CD4-positive, alpha-beta T cell treated with Interleukin-21 for 1 hour (primary cell): ENCODE measurements at regions not wholly inside any gene's neighbourhood (a gene's known extent, or its start where the extent isn't known, plus 50 kb on each side); places are given as distances from the start of the nearest gene placed in this dataset.

Experiments
- DNase-seq: peaks from one replicate; pipeline ENCODE4 v3.0.0-alpha.2; 2020

DNA sequence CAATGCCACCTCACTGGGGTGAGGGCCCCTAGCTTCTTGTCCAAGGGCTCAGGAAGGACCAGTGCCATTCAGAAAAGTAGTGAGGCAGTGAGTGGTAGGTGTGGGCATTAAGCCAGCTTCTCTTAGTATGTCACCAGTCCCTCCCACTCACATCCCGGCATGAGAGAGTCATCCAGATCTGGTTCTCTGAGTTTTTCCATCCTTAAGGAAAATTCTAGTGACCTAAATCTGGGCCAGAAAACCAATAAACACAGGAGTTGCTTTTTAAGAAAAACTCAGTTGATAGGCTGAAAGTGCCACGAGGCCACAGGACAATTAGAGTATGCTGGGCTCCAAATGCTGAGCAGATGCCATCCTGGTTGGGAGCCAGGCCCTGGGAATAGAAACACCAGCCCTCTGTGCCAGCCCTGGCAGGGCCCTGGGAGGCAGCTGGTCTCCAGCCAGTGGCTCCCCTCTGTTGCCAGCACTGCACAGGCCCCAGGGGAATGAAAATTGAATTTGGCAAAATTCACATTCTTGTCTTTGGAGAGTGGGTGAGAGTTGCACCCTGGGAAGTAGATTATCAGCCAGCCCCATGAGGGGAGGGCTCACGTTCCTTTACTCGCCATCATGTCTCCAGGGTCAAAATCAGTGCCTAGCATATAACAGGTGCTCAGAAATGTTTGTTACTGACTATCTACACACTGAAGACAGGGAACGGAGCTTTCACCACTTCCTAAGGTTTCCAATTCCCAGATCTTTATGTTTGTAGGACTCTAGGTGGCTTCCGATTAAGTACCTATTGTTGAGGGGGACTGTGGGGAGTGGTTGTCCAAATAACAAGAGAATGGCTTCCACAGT is 52.8 kb downstream of the FAM43A start:
- DNase-seq: no peak

DNA sequence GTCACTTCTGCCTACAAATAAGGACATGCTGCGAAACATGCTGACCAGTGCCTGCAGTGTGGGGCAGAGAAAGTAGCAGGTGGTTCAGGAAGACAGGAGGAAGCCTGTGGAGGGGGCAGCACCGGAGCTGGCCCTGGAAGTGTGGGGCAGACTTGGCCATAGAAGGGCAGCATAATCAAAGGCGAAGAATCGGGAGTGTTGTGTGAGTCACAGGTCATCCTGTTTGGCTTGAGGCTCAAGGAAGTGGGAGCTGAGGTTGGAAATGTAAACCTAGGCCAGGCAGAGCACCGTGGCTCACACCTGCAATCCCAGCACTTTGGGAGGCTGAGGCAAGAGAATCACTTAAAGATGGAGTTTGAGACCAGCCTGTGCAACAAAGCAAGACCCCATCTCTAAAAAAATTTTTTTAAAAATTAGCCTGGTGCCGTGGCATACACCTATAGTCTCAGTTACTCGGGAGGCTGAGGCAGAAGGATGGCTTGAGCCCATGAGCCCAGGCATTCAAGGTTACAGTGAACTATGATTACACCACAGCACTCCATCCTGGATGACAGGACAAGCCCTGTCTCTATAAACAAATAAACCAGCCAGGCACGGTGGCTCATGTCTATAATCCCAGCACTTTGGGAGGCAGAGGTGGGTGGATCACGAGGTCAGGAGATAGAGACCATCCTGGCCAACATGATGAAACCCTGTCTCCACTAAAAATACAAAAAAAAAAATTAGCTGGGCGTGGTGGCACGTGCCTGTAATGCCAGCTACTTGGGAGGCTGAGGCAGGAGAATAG is 54.0 kb downstream of the FAM43A start:
- DNase-seq: no peak

GRCh38 chr3:194740859-194741491 is 55.3 kb downstream of the FAM43A start:
- no peak for DNase-seq

GRCh38 chr3:194741916-194742315 is 56.2 kb downstream of the FAM43A start:
- no peak for DNase-seq

- no peak for DNase-seq
These were observed 59.1 kb downstream of the FAM43A start for GRCh38 chr3:194744826-194745225.

DNA sequence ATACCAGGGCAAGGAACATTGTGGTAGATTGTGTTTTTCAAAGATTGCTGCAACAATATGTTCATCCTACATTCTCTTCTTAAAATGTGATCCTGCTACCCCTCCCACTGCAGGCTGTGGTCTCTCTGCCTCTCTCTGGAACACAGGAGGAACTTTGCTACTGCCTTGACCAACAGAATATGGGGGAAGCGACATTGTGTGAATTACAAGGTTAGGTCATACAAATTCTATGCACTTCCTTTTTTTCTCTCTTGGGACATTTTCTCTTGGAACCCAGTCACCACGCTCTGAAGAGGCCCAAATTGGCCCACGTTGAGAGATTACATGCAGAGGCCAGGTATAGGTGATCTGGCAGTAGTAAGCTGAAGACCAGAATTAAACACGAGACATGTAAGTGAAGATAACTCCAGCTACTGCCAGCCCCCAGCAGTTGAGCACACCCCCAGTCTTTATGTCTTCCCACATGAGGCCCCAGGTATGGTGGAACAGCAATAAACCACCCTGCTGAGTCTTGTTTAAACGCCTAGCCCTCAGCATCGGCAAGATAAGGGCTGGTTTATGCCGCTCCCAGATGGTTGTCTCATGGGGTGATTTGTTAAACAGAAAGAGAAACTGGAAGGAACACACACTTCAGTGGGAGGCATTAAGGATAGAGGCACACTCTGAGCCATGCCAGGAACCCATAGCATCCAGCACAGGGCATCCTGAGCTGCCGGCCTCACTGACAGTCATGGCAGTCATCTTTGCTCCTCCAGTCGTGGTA is 59.9 kb downstream of the FAM43A start:
- no peak for DNase-seq

- DNase-seq: no peak
These were observed 62.5 kb downstream of the FAM43A start for GRCh38 chr3:194748225-194748624.

- DNase-seq: no peak
These were observed 64.2 kb downstream of the FAM43A start for GRCh38 chr3:194749631-194750490.

- no peak for DNase-seq
These were observed 64.8 kb downstream of the FAM43A start for GRCh38 chr3:194750491-194750828.

- DNase-seq: no peak
These were observed 70.2 kb downstream of the FAM43A start for GRCh38 chr3:194755671-194756459.

- DNase-seq: no peak
These were observed 70.7 kb downstream of the FAM43A start for GRCh38 chr3:194756460-194756779.

DNA sequence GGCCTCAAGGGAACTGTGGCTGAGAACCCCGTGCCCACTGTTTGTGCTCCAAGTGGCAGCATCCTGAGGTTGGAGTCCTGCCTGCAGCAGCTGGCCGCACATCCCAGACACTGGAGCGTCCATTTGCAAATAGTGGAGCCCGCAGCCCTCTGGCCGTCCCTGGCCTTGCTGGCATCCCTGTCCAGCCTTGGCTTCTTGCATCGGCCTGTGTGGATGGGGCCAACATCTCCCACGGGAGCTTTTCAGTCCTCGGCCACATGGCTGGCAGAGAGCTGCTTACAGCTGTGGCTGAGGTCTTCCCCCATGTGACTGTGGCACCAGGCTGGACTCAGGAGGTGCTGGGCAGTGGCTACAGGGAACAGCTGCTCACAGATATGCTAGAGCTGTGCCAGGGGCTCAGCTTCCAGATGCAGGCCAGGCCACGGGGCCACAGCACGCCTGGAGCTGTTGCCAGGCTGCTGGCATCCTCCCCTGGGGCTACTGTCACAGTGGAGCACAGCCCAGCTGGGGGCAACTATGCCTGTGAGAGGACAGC is 71.2 kb downstream of the FAM43A start:
- DNase-seq: no peak

GRCh38 chr3:194757647-194758061 is 72.0 kb downstream of the FAM43A start:
- no peak for DNase-seq

DNA sequence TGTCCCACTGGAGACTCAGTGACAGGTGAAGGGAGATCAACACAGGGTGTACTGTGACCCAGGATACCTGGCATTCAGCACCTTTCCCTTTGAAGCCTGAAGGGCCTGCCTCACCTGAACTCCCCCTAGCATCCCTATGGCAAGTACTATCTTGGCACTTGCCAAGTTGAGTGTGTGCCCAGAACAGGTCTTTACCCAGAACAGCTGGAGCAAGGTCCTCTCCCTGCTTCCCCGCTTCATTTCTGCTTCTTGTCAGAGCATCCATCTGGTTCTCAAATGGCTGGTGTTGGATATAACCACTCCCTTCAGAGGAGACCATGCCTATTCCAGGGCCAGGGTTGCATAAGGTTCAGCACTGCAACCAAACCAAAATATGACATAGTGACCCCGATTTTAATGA is 73.0 kb downstream of the FAM43A start:
- no peak for DNase-seq

GRCh38 chr3:194760494-194761137 is 74.9 kb downstream of the FAM43A start:
- no peak for DNase-seq

GRCh38 chr3:194761384-194761783 is 75.7 kb downstream of the FAM43A start:
- no peak for DNase-seq

DNA sequence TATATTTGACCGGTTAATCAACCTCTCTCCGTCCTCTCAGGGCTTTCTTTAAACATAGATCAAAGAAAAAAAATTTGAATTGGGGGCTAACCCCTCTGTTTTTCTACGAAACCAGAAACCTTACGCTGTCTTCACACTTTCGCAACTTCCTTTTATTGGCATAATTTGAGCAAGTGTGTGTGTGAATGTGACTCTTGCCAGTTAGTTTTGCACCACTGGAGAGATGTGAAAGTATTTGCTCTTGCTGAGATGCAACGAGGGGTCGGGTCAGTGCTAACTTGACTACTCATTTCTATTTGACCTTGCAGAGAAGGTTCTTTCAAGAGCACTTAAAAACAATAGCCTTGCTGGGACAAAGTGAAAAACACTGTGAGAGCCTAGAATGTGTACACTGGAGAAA is 81.2 kb downstream of the FAM43A start:
- DNase-seq: no peak

DNA sequence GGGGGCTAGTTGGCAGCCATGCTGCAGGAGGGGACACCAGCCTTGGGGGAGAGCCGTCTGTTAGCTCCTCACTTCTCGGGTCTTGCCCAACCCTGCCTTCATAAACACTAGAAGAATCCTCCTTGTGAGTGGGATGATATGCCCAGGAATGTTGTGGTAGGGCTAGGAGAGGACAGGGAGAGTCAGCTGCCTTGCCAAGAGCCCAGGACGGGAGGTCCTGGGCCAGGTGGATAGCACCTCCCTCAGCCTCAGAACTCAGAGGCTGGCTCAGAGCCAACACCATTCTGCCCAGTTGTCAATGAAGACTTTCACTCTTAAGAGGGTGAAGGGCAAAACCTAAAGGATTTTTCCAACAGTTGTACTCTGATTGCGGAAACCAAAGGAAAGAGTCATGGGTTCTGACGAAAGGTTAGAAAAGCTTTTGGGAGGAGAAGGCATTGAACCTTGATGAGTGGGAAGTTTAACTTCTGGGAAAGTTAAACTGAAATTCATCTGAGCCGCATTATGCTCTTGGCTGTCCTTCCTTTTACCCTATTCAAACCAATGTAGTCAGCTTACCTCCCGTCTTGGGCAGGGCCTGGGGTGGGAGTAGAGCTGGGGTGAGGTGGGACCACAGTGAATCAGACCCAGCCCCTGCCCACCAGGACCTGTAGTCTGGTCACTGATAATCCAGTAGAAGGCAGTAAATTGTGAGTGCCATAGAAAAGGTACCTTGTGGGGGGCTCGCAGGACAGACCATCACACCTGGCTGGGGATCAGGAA is 81.9 kb downstream of the FAM43A start:
- no peak for DNase-seq

GRCh38 chr3:194768586-194768985 is 82.9 kb downstream of the FAM43A start:
- DNase-seq: no peak
